ENCODE measurements at regions not wholly inside any gene's neighbourhood (a gene's known extent, or its start where the extent isn't known, plus 50 kb on each side); places are given as distances from the start of the nearest gene placed in this dataset.

DNA sequence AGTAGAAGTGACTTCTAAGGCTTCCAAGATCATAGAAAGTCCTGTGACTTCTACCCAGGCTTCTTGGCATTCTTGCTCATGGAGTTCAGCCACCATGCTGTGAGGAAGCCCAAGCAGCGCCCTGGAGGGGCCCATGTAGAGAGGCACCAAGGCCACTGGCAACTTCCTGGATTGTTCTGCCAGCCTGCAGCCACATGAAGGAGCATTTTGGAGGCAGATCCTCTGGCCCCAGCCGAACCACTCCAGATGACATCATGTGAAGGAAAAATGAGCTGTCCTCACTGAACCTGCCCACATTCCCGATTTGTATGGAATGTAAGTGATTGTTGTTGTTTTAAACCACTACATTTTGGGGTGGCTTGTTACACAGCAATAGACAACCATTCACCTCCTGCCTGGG is 51.5 kb upstream of the MNX1 start:
- H3K4me3 ChIP-seq (ENCODE audit: low read depth, low read length) = no peak overlapping the region

DNA sequence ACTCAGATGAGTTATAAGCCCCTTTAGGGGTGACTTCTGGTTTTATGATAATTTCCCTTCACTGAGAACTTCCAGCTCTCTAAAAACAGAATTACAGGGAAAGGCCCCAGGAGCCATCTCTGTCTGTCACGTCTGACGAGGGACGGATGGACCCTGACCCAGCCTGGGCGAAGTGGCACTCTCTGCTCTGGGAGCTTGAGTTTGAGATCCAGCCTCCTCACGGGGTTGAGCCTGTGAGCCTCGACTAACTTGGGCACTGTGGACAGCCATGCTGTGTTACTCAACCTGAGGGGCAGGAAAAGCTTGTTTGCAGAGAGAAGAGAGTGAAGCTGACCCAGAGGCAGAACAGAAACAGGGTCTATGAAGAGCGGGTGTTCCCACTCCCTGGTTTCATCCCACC is 54.6 kb upstream of the MNX1 start:
- H3K4me3 ChIP-seq (ENCODE audit: low read depth, low read length) = no peak overlapping the region

- H3K4me3 ChIP-seq (ENCODE audit: low read depth, low read length) = no peak overlapping the region
These were observed 61.9 kb upstream of the MNX1 start for GRCh38 chr7:157072361-157072760.

- H3K4me3 ChIP-seq (ENCODE audit: low read depth, low read length) = no peak overlapping the region
These were observed 62.9 kb upstream of the MNX1 start for GRCh38 chr7:157073335-157073734.

DNA sequence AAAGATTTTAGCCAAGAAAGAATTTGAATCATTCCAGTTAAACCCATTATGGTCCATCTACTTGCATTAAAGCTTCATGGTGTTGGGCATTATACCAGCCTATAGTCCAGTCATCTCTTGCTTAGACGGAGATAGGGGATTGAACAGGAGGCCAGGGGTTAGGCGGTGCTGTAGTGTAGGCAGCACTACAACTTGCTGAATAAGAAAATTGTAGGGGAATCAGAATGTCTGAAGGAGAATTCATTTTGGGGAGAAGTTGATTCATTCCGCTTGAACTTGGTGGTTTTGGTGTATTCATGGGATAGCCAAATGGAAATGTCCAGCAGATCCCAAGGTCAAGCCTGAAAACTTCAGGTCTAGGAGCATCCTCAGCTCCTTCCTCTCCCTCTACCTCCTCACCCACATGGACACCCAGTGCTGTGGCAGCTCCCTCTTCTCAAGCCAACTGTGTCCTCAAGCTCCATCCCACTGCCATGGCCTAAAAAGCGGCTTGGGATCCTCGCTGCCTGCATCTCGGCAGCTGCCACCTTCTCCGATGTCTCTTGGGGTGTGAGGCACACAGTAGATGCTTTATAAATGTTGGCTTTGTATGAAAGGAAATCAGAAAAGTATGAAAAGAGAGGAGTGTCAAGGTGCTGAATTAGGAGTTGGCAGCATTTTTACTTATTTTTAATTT is 63.6 kb upstream of the MNX1 start:
- H3K4me3 ChIP-seq (ENCODE audit: low read depth, low read length) = no peak overlapping the region

- H3K4me3 ChIP-seq (ENCODE audit: low read depth, low read length) = no peak overlapping the region
These were observed 62.3 kb upstream of the UBE3C start for GRCh38 chr7:157076466-157076865.

DNA sequence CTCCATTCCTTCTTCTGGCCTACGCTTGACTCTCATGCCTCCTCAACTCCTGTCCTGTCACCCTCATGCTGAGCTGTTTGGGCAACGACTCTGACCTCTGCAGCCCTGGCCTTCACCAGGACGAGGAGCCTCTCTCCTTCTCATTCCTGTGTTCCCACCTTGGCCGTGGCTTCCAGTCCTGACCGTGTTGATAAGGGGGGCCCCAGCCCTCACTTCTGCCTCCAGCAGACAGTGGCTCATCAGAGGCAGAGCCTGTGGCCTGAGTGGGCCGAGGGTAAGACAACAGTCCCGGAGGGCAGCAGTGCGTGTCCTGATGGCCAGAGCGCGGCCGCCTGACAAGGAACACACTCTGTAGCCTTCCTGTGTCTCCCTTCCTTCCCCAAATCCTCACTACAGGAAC is 61.7 kb upstream of the UBE3C start:
- H3K4me3 ChIP-seq (ENCODE audit: low read depth, low read length) = no peak overlapping the region

DNA sequence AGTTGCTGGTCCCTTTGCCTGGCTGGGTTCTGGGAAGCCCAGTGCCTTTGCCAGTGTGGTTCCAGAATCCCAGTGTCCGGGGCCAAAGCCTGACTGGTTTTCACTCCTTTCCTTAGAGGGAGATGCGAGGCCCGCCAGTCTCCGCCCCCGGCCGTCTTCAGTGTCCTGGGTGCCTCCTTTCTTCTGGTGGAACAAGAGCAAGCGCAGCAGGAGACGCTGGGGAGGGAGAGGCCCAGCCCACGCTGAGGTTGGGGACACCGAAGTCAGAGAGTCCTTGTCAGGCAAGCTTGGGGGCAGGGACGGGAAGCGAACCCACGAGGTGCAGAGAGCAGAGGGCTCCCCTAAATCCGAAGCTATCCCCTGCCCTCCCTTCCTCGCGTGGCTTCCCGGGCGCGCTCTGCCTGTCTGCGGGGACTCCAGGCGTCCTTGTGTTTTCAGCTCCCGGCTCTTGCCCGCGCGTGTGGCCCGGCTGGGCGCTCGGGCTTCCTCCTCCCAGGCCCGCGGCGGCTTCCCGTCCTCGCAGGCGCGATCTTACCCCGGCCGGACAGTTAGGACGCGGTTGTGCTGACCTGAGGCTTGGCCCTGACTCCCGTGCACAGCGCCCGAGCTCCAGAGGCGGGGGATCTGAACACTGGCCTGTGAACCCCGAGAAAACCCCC is 60.6 kb upstream of the UBE3C start:
- H3K4me3 ChIP-seq (ENCODE audit: low read depth, low read length) = peak overlapping the region; percentile 4

- no peak overlapping the region for H3K4me3 ChIP-seq (ENCODE audit: low read depth, low read length)
These were observed 59.6 kb upstream of the UBE3C start for GRCh38 chr7:157079116-157079515.

GRCh38 chr7:157080111-157080730 is 58.5 kb upstream of the UBE3C start:
- no peak overlapping the region for H3K4me3 ChIP-seq (ENCODE audit: low read depth, low read length)

DNA sequence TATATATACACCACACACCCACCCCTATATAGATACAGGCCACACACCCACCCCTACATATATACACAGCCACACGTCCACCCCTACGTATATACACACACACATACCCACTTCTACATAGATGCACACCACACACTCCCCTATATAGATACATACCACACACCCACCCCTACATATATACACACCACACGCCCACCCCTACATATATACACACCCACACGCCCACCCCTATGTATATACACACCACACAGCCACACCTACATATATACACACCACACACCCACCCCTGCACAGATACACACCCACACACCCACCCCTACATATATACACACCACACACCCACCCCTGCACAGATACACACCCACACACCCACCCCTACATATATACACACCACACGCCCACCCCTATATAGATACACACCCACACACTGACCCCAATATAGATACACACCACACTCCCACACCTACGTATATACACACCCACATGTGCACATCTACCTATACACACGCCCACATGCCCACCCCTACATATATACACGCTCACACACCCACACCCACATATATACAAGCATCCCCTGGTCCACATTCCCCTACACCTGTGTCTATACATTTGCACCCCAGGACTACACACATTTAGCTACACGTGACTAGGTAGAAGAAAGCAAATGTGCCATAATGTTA is 52.1 kb upstream of the UBE3C start:
- H3K4me3 ChIP-seq (ENCODE audit: low read depth, low read length) = no peak overlapping the region

- H3K4me3 ChIP-seq (ENCODE audit: low read depth, low read length) = no peak overlapping the region
These were observed 51.1 kb upstream of the UBE3C start for GRCh38 chr7:157087646-157088045.

DNA sequence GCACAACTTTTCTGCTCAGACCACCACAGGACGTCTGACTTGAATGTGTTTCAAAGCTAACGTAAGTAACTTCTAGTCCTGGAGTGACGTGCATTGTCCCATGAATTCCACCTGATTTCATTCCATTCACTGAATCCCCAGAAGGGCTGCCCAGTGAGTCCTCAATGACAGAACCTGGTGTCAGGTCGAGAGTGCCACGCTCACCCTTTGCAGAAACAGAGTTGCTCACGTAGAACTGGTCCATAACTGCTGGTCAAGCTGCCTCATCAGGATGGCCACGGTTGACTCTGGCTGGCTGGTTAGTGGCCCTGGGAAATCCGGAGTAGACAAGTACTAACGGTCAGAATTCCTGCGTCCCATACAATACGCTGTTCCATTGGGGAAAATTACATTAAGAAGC is 50.6 kb upstream of the UBE3C start:
- H3K4me3 ChIP-seq (ENCODE audit: low read depth, low read length) = no peak overlapping the region

Measured in iPS-11a (cell line).